H9 (cell line): ENCODE measurements at regions not wholly inside any gene's neighbourhood (a gene's known extent, or its start where the extent isn't known, plus 50 kb on each side); places are given as distances from the start of the nearest gene placed in this dataset.

Experiments
- DNase-seq: peaks from one replicate; pipeline ENCODE4 v3.0.0-alpha.2; 2017
- H2AFZ ChIP-seq: one replicate; pipeline ENCODE4 v1.6.1; 2013; ENCODE audit warnings: mild to moderate bottlenecking, low read length, control low read depth, moderate library complexity
- H2AK5ac ChIP-seq: 2 replicates; pipeline ENCODE4 v1.6.1; 2013; ENCODE audit warnings: low read length, control low read depth, mixed read lengths; ENCODE audit not compliant: insufficient read length
- H2BK120ac ChIP-seq: one replicate; pipeline ENCODE4 v1.6.1; 2013; ENCODE audit warnings: low read depth, mild to moderate bottlenecking, low read length, control low read depth, inconsistent platforms; ENCODE audit not compliant: poor library complexity, severe bottlenecking
- H2BK12ac ChIP-seq: 2 replicates; pipeline ENCODE4 v1.6.1; 2013; ENCODE audit warnings: low read length, control low read depth, mixed read lengths, low read depth; ENCODE audit not compliant: insufficient read length
- H2BK15ac ChIP-seq: 2 replicates; pipeline ENCODE4 v1.6.1; 2013; ENCODE audit warnings: low read depth, low read length, control low read depth
- H2BK20ac ChIP-seq: one replicate; pipeline ENCODE4 v1.6.1; 2013; ENCODE audit warnings: low read depth, mild to moderate bottlenecking, low read length, control low read depth, inconsistent platforms; ENCODE audit not compliant: poor library complexity, severe bottlenecking
- H2BK5ac ChIP-seq: 2 replicates; pipeline ENCODE4 v1.6.1; 2013; ENCODE audit warnings: low read length, control low read depth, mixed read lengths; ENCODE audit not compliant: insufficient read length
- H3K14ac ChIP-seq: 2 replicates; pipeline ENCODE4 v1.6.1; 2013; ENCODE audit warnings: low read length, control low read depth; ENCODE audit not compliant: insufficient read depth
- H3K18ac ChIP-seq: 2 replicates; pipeline ENCODE4 v1.6.1; 2013; ENCODE audit warnings: low read depth, mild to moderate bottlenecking, mixed read lengths, low read length, control low read depth; ENCODE audit not compliant: insufficient read length
- H3K23ac ChIP-seq: 2 replicates; pipeline ENCODE4 v1.6.1; 2013; ENCODE audit warnings: low read length, control low read depth, mixed read lengths, low read depth; ENCODE audit not compliant: insufficient read length
- H3K23me2 ChIP-seq: 2 replicates; pipeline ENCODE4 v1.6.1; 2013; ENCODE audit warnings: low read depth, mild to moderate bottlenecking, mixed read lengths, low read length, control low read depth; ENCODE audit not compliant: insufficient read length, poor library complexity, severe bottlenecking
- H3K27ac ChIP-seq: 2 replicates; pipeline ENCODE4 v1.5.1; 2013; ENCODE audit warnings: low read length, control low read depth, mixed read lengths, low read depth; ENCODE audit not compliant: insufficient read length
- H3K27me3 ChIP-seq: 2 replicates; pipeline ENCODE4 v1.6.1; 2013; ENCODE audit warnings: low read length, control low read depth, inconsistent platforms; ENCODE audit not compliant: insufficient read depth
- H3K4ac ChIP-seq: 2 replicates; pipeline ENCODE4 v1.6.1; 2013; ENCODE audit warnings: low read depth, mild to moderate bottlenecking, control low read depth, inconsistent platforms, low read length, moderate library complexity
- H3K4me1 ChIP-seq: 2 replicates; pipeline ENCODE4 v1.6.1; 2013; ENCODE audit warnings: low read length, control low read depth, inconsistent platforms; ENCODE audit not compliant: insufficient read depth
- H3K4me2 ChIP-seq: 2 replicates; pipeline ENCODE4 v1.6.1; 2013; ENCODE audit warnings: low read length, control low read depth, mixed read lengths; ENCODE audit not compliant: insufficient read length, insufficient read depth
- H3K56ac ChIP-seq: 2 replicates; pipeline ENCODE4 v1.6.1; 2013; ENCODE audit warnings: low read depth, mild to moderate bottlenecking, mixed read lengths, low read length, control low read depth; ENCODE audit not compliant: insufficient read length
- H3K79me1 ChIP-seq: 2 replicates; pipeline ENCODE4 v1.6.1; 2013; ENCODE audit warnings: low read depth, mild to moderate bottlenecking, moderate library complexity, low read length, control low read depth, inconsistent platforms; ENCODE audit not compliant: insufficient read depth, poor library complexity, severe bottlenecking
- H3K79me2 ChIP-seq: 2 replicates; pipeline ENCODE4 v1.6.1; 2013; ENCODE audit warnings: low read length, control low read depth, inconsistent platforms; ENCODE audit not compliant: insufficient read depth
- H3K9ac ChIP-seq: 2 replicates; pipeline ENCODE4 v1.6.1; 2013; ENCODE audit warnings: low read length, control low read depth, mixed read lengths; ENCODE audit not compliant: insufficient read length; ENCODE audit errors: extremely low read depth
- H3K9me3 ChIP-seq: one replicate; pipeline ENCODE4 v1.6.1; 2013; ENCODE audit warnings: low read depth, low read length, inconsistent platforms; ENCODE audit not compliant: control insufficient read depth
- H3T11ph ChIP-seq: one replicate; pipeline ENCODE4 v1.6.1; 2013; ENCODE audit warnings: mild to moderate bottlenecking, low read length, control low read depth, inconsistent platforms
- H4K20me1 ChIP-seq: one replicate; pipeline ENCODE4 v1.6.1; 2013; ENCODE audit not compliant: control insufficient read depth, insufficient read length, insufficient read depth
- H4K5ac ChIP-seq: 2 replicates; pipeline ENCODE4 v1.6.1; 2013; ENCODE audit warnings: low read depth, mild to moderate bottlenecking, mixed read lengths, low read length, control low read depth; ENCODE audit not compliant: insufficient read length
- H4K8ac ChIP-seq: replicated peaks from 2 replicates; pipeline ENCODE4 v1.6.1; 2013; ENCODE audit warnings: low read length, control low read depth, mixed read lengths, low read depth; ENCODE audit not compliant: insufficient read length
- H4K91ac ChIP-seq: 2 replicates; pipeline ENCODE4 v1.6.1; 2013; ENCODE audit warnings: low read depth, mild to moderate bottlenecking, moderate library complexity, mixed read lengths, low read length, control low read depth; ENCODE audit not compliant: insufficient read length
- H3K27ac Mint-ChIP-seq, 3 experiments: 2 replicates in 2 of 3; 3 replicates in 1 of 3; pipeline ENCODE4 v1.8.0; 2020 to 2021; ENCODE audit warnings: mixed read lengths in 3 of 3, mild to moderate bottlenecking in 1 of 3, moderate library complexity in 1 of 3
- H3K27me3 Mint-ChIP-seq: 2 replicates; pipeline ENCODE4 v1.8.0; 2021; ENCODE audit warnings: low read depth, mild to moderate bottlenecking, moderate library complexity, mixed read lengths
- H3K36me3 Mint-ChIP-seq, 3 experiments: 2 replicates in 2 of 3; 3 replicates in 1 of 3; pipeline ENCODE4 v1.8.0; 2020 to 2021; ENCODE audit warnings: low read depth in 3 of 3, mixed read lengths in 3 of 3; ENCODE audit not compliant: insufficient read depth in 1 of 3
- H3K4me1 Mint-ChIP-seq, 2 experiments: 2 replicates each; pipeline ENCODE4 v1.8.0; 2020; ENCODE audit warnings: mixed read lengths in 2 of 2
- H3K4me3 Mint-ChIP-seq, 2 experiments: 2 replicates in 1 of 2; 3 replicates in 1 of 2; pipeline ENCODE4 v1.8.0; 2020 to 2021; ENCODE audit warnings: mild to moderate bottlenecking in 2 of 2, mixed read lengths in 2 of 2, moderate library complexity in 1 of 2
- H3K9me3 Mint-ChIP-seq, 2 experiments: 2 replicates in 1 of 2; 3 replicates in 1 of 2; pipeline ENCODE4 v1.8.0; 2020; ENCODE audit warnings: mild to moderate bottlenecking in 2 of 2, mixed read lengths in 2 of 2, moderate library complexity in 1 of 2
- CTCF ChIP-seq: fragments of 200-600 bp; sonication (generic); conservative IDR thresholded peaks from 3 replicates; pipeline ENCODE4 v1.8.0; 2021; ENCODE audit warnings: antibody characterized with exemption, mild to moderate bottlenecking
- WGBS: extraction: QIAGEN DNeasy Blood & Tissue Kit; methylation state at CpG from one replicate; pipeline ENCODE4 v1.1.7; 2013; ENCODE audit warnings: missing lambda C conversion rate, low lambda C conversion rate, mixed read lengths; ENCODE audit not compliant: insufficient read length; ENCODE audit errors: extremely low coverage; 5-methylcytosine and 5-hydroxymethylcytosine counted together

GRCh38 chr22:22976033-22976922, 88.7 kb downstream of the IGLL5 start:
- H2BK120ac ChIP-seq, result no peak overlapping the region
- H3T11ph ChIP-seq, result no peak overlapping the region
- no peaks in the 10 kb centered on the region for H3K4me1 Mint-ChIP-seq
- no peak overlapping the region for H3K27ac Mint-ChIP-seq
- H3K27me3 Mint-ChIP-seq, result peaks cover 84% of the 10 kb centered on the region
- no peaks in the 10 kb centered on the region; the same call in none of the 2 replicates for H3K27me3 ChIP-seq
- no peak overlapping the region for H3K9ac ChIP-seq
- peaks cover 6% of the 10 kb centered on the region for H3K9me3 ChIP-seq
- no peak for DNase-seq
- H3K4me3 Mint-ChIP-seq, result no peak overlapping the region
- no peak overlapping the region for H2AK5ac ChIP-seq
- H3K14ac ChIP-seq, result no peak overlapping the region
- H3K27ac ChIP-seq, result no peak overlapping the region
- no peak overlapping the region for H2AFZ ChIP-seq
- H3K79me1 ChIP-seq, result no peaks in the 10 kb centered on the region
- H4K20me1 ChIP-seq, result no peaks in the 10 kb centered on the region
- H3K79me2 ChIP-seq, result no peaks in the 10 kb centered on the region
- no peak overlapping the region for H3K4ac ChIP-seq
- TF ChIP-seq CTCF, result peak; percentile 23; the same call in 1 of the 3 replicates
- peaks cover 15% of the 10 kb centered on the region in 2 experiments for H3K9me3 Mint-ChIP-seq
- no peaks in the 10 kb centered on the region for H3K4me1 ChIP-seq
- H2BK5ac ChIP-seq, result no peak overlapping the region
- no peak overlapping the region for H2BK15ac ChIP-seq
- no peak overlapping the region for H3K23ac ChIP-seq
- no peak overlapping the region for H2BK20ac ChIP-seq
- no peak overlapping the region for H4K8ac ChIP-seq
- H3K18ac ChIP-seq, result no peak overlapping the region
- no peak overlapping the region for H4K5ac ChIP-seq
- no peak overlapping the region for H3K4me2 ChIP-seq
- no peaks in the 10 kb centered on the region for H3K23me2 ChIP-seq
- H2BK12ac ChIP-seq, result no peak overlapping the region
- no peak overlapping the region for H4K91ac ChIP-seq
- H3K56ac ChIP-seq, result no peak overlapping the region
- no CpG with 5 or more reads among the region's 9 CpGs for WGBS
- H3K36me3 Mint-ChIP-seq, result peaks cover 0 to 5% (median 0%) of the 10 kb centered on the region in 3 experiments; a peak in 3 of 7 replicates
